Activated T-cell treated with anti-CD3 and anti-CD28 coated beads, Interleukin-2, amount 50 U/mL, for 4 hours (primary cell): ENCODE measurements at regions not wholly inside any gene's neighbourhood (a gene's known extent, or its start where the extent isn't known, plus 50 kb on each side); places are given as distances from the start of the nearest gene placed in this dataset.

Source experiments
- ATAC-seq, 2 donors: fragments of 200-7000 bp; cut with Tn5 transposase; one replicate each; pipeline ENCODE4 v1.10.0; 2021
- DNase-seq: peaks from one replicate; pipeline ENCODE4 v3.0.0-alpha.2; 2020
- H3K27me3 Mint-ChIP-seq: one replicate; pipeline ENCODE4 v1.8.0; 2021; ENCODE audit warnings: low read depth, mixed read lengths
- H3K36me3 Mint-ChIP-seq: one replicate; pipeline ENCODE4 v1.8.0; 2022; ENCODE audit warnings: mixed read lengths; ENCODE audit not compliant: insufficient read depth
- H3K4me1 Mint-ChIP-seq: one replicate; pipeline ENCODE4 v1.8.0; 2021; ENCODE audit warnings: low read depth, mixed read lengths
- H3K4me3 Mint-ChIP-seq: one replicate; pipeline ENCODE4 v1.8.0; 2021; ENCODE audit warnings: mild to moderate bottlenecking, moderate library complexity, mixed read lengths
- H3K9me3 Mint-ChIP-seq: one replicate; pipeline ENCODE4 v1.8.0; 2021; ENCODE audit warnings: mixed read lengths

- no peak for DNase-seq
- H3K27me3 Mint-ChIP-seq = no peaks in the 10 kb centered on the region
- no peaks in the 10 kb centered on the region for H3K36me3 Mint-ChIP-seq
- no peaks in the 10 kb centered on the region for H3K4me1 Mint-ChIP-seq
- H3K4me3 Mint-ChIP-seq = no peak overlapping the region
- no peak for ATAC-seq
- peaks cover 12% of the 10 kb centered on the region for H3K9me3 Mint-ChIP-seq
Observed at GRCh38 chr16:87163637-87164036, 153.6 kb downstream of the C16orf95 start.

- no peak overlapping the region for H3K4me3 Mint-ChIP-seq
- ATAC-seq (no peak), DNase-seq (no peak)
- no peaks in the 10 kb centered on the region for H3K36me3 Mint-ChIP-seq
- no peaks in the 10 kb centered on the region for H3K4me1 Mint-ChIP-seq
- no peaks in the 10 kb centered on the region for H3K27me3 Mint-ChIP-seq
- peaks cover 12% of the 10 kb centered on the region for H3K9me3 Mint-ChIP-seq
Observed at GRCh38 chr16:87165151-87165550, 152.0 kb downstream of the C16orf95 start.

GRCh38 chr16:87165885-87166284, 151.3 kb downstream of the C16orf95 start:
- DNase-seq = no peak
- no peak for ATAC-seq
- Mint-ChIP-seq H3K4me1 (no peaks in the 10 kb centered on the region), H3K4me3 (no peak overlapping the region), H3K36me3 (no peaks in the 10 kb centered on the region), H3K9me3 (peaks cover 12% of the 10 kb centered on the region), H3K27me3 (no peaks in the 10 kb centered on the region)

- DNase-seq = no peak
- no peaks in the 10 kb centered on the region for H3K36me3 Mint-ChIP-seq
- peaks cover 12% of the 10 kb centered on the region for H3K9me3 Mint-ChIP-seq
- H3K4me1 Mint-ChIP-seq = no peaks in the 10 kb centered on the region
- no peak for ATAC-seq
- H3K4me3 Mint-ChIP-seq = no peak overlapping the region
- H3K27me3 Mint-ChIP-seq = no peaks in the 10 kb centered on the region
Observed at GRCh38 chr16:87166321-87166720, 150.9 kb downstream of the C16orf95 start.

- ATAC-seq (no peak), DNase-seq (no peak)
- H3K9me3 Mint-ChIP-seq = peaks cover 12% of the 10 kb centered on the region
- no peaks in the 10 kb centered on the region for H3K27me3 Mint-ChIP-seq
- no peaks in the 10 kb centered on the region for H3K36me3 Mint-ChIP-seq
- no peaks in the 10 kb centered on the region for H3K4me1 Mint-ChIP-seq
- H3K4me3 Mint-ChIP-seq = no peak overlapping the region
Observed at GRCh38 chr16:87166934-87167333, 150.3 kb downstream of the C16orf95 start.

GRCh38 chr16:87169509-87169995, 147.6 kb downstream of the C16orf95 start:
- ATAC-seq (no peak), DNase-seq (no peak)
- Mint-ChIP-seq H3K27me3 (no peaks in the 10 kb centered on the region), H3K9me3 (peaks cover 12% of the 10 kb centered on the region), H3K36me3 (no peaks in the 10 kb centered on the region), H3K4me3 (no peak overlapping the region), H3K4me1 (no peaks in the 10 kb centered on the region)

GRCh38 chr16:87170310-87170709, 146.9 kb downstream of the C16orf95 start:
- Mint-ChIP-seq H3K4me3 (no peak overlapping the region), H3K4me1 (no peaks in the 10 kb centered on the region), H3K9me3 (peaks cover 12% of the 10 kb centered on the region), H3K36me3 (no peaks in the 10 kb centered on the region), H3K27me3 (peaks cover 4% of the 10 kb centered on the region)
- no peak for ATAC-seq
- no peak for DNase-seq

- Mint-ChIP-seq H3K9me3 (peaks cover 12% of the 10 kb centered on the region), H3K27me3 (peaks cover 4% of the 10 kb centered on the region), H3K36me3 (no peaks in the 10 kb centered on the region), H3K4me3 (no peak overlapping the region), H3K4me1 (no peaks in the 10 kb centered on the region)
- ATAC-seq (no peak), DNase-seq (no peak)
Observed at GRCh38 chr16:87171723-87172122, 145.5 kb downstream of the C16orf95 start.

- peaks cover 10% of the 10 kb centered on the region for H3K27me3 Mint-ChIP-seq
- peaks cover 3% of the 10 kb centered on the region for H3K9me3 Mint-ChIP-seq
- H3K36me3 Mint-ChIP-seq = no peaks in the 10 kb centered on the region
- no peak overlapping the region for H3K4me3 Mint-ChIP-seq
- ATAC-seq (no peak), DNase-seq (no peak)
- H3K4me1 Mint-ChIP-seq = no peaks in the 10 kb centered on the region
Observed at GRCh38 chr16:87172632-87173031, 144.6 kb downstream of the C16orf95 start.

- no peaks in the 10 kb centered on the region for H3K9me3 Mint-ChIP-seq
- no peak overlapping the region for H3K4me3 Mint-ChIP-seq
- DNase-seq = no peak
- H3K4me1 Mint-ChIP-seq = no peaks in the 10 kb centered on the region
- H3K36me3 Mint-ChIP-seq = no peaks in the 10 kb centered on the region
- peaks cover 14% of the 10 kb centered on the region for H3K27me3 Mint-ChIP-seq
- no peak for ATAC-seq
Observed at GRCh38 chr16:87173294-87173893, 143.8 kb downstream of the C16orf95 start.

- Mint-ChIP-seq H3K4me3 (no peak overlapping the region), H3K4me1 (no peaks in the 10 kb centered on the region), H3K9me3 (no peaks in the 10 kb centered on the region), H3K36me3 (no peaks in the 10 kb centered on the region), H3K27me3 (peaks cover 14% of the 10 kb centered on the region)
- DNase-seq = no peak
- no peak for ATAC-seq
Observed at GRCh38 chr16:87174061-87174460, 143.1 kb downstream of the C16orf95 start.

- H3K4me1 Mint-ChIP-seq = no peaks in the 10 kb centered on the region
- H3K27me3 Mint-ChIP-seq = peaks cover 18% of the 10 kb centered on the region
- H3K36me3 Mint-ChIP-seq = no peaks in the 10 kb centered on the region
- H3K9me3 Mint-ChIP-seq = no peaks in the 10 kb centered on the region
- H3K4me3 Mint-ChIP-seq = no peak overlapping the region
- no peak for DNase-seq
- ATAC-seq = no peak
Observed at GRCh38 chr16:87176735-87177134, 140.5 kb downstream of the C16orf95 start.

- ATAC-seq (no peak), DNase-seq (no peak)
- H3K9me3 Mint-ChIP-seq = no peaks in the 10 kb centered on the region
- H3K27me3 Mint-ChIP-seq = peaks cover 18% of the 10 kb centered on the region
- no peaks in the 10 kb centered on the region for H3K36me3 Mint-ChIP-seq
- no peaks in the 10 kb centered on the region for H3K4me1 Mint-ChIP-seq
- no peak overlapping the region for H3K4me3 Mint-ChIP-seq
Observed at GRCh38 chr16:87177673-87178072, 139.5 kb downstream of the C16orf95 start.

GRCh38 chr16:87178177-87178863, 138.9 kb downstream of the C16orf95 start:
- no peak for DNase-seq
- no peak overlapping the region for H3K4me3 Mint-ChIP-seq

GRCh38 chr16:87178977-87179376, 138.2 kb downstream of the C16orf95 start:
- DNase-seq = no peak
- Mint-ChIP-seq H3K4me1 (no peaks in the 10 kb centered on the region), H3K9me3 (no peaks in the 10 kb centered on the region), H3K4me3 (no peak overlapping the region), H3K27me3 (peaks cover 18% of the 10 kb centered on the region), H3K36me3 (no peaks in the 10 kb centered on the region)
- ATAC-seq = no peak

More at GRCh38 chr16:87178177-87178863, 138.9 kb downstream of the C16orf95 start:
- Mint-ChIP-seq H3K27me3 (peaks cover 18% of the 10 kb centered on the region), H3K36me3 (no peaks in the 10 kb centered on the region), H3K4me1 (no peaks in the 10 kb centered on the region), H3K9me3 (no peaks in the 10 kb centered on the region)
- no peak for ATAC-seq
